ENCODE measurements at regions not wholly inside any gene's neighbourhood (a gene's known extent, or its start where the extent isn't known, plus 50 kb on each side); places are given as distances from the start of the nearest gene placed in this dataset.

- Histone ChIP-seq H3K4me3 (no peak overlapping the region), H3K27ac (no peak overlapping the region), H3K4me1 (replicated peaks in 1 of 2) (peaks cover under 1 to 3% of the 10 kb centered on the region in 2 donors)
- WGBS, 10 experiments = 61 to 100% (median 80%) methylated on average over 1 to 7 of the region's 9 CpGs; no CpG with 5 or more reads in 5 of the 10 experiments
- in situ Hi-C loops (cut with MboI; ENCODE audit: low pct_unique_long_range_greater_than_20kb in 2 of 9, low sequenced_read_pairs in 9 of 9, unreplicated experiment in 9 of 9) = loop anchor here in 4 of 9 experiments (10.0 to 25.0 kb wide), 3 partner anchors 207 to 340 kb away; no protein-coding TSS in a partner anchor
- ATAC-seq (replicated peaks in 6 of 8) = peak in 7 of 8 experiments; percentile 19 to 53 (median 46)
Observed at GRCh38 chr1:224851848-224852261, 77.6 kb upstream of the DNAH14 start.

- no peak overlapping the region for H3K4me3 ChIP-seq
- no peak overlapping the region for H3K27ac ChIP-seq
- in situ Hi-C loops (cut with MboI; ENCODE audit: low pct_unique_long_range_greater_than_20kb in 2 of 9, low sequenced_read_pairs in 9 of 9, unreplicated experiment in 9 of 9) = loop anchor here in 4 of 9 experiments (10.0 to 25.0 kb wide), 3 partner anchors 208 to 341 kb away; no protein-coding TSS in a partner anchor
- 0 to 72% (median 51%) methylated on average over 1 to 13 of the region's 13 CpGs for WGBS, 10 experiments
- H3K4me1 ChIP-seq (replicated peaks in 1 of 2) = peaks cover 0 to 3% of the 10 kb centered on the region in 2 donors
- ATAC-seq (replicated peaks in 6 of 8) = peak in 7 of 8 experiments; percentile 37 to 70 (median 59)
Observed at GRCh38 chr1:224852901-224853568, 76.4 kb upstream of the DNAH14 start.

- 40 to 100% (median 92%) methylated on average over 1 to 2 of the region's 2 CpGs; no CpG with 5 or more reads in 3 of the 10 experiments for WGBS, 10 experiments
- no peak for ATAC-seq (replicated peaks in 6 of 8)
- no peak overlapping the region for H3K27ac ChIP-seq
- in situ Hi-C loops (cut with MboI; ENCODE audit: low pct_unique_long_range_greater_than_20kb in 2 of 9, low sequenced_read_pairs in 9 of 9, unreplicated experiment in 9 of 9) = loop anchor here in 4 of 9 experiments (10.0 to 25.0 kb wide), 3 partner anchors 212 to 345 kb away; no protein-coding TSS in a partner anchor
- H3K4me3 ChIP-seq = no peak overlapping the region
- H3K4me1 ChIP-seq (replicated peaks in 1 of 2) = peaks cover 4 to 9% of the 10 kb centered on the region in 2 donors
Observed at GRCh38 chr1:224856973-224857372, 72.5 kb upstream of the DNAH14 start.

GRCh38 chr1:224859651-224860050 lies 69.8 kb upstream of the DNAH14 start:
- in situ Hi-C loops (cut with MboI; ENCODE audit: low pct_unique_long_range_greater_than_20kb in 2 of 9, low sequenced_read_pairs in 9 of 9, unreplicated experiment in 9 of 9) = loop anchor here in 4 of 9 experiments (10.0 to 25.0 kb wide), 3 partner anchors 215 to 347 kb away; no protein-coding TSS in a partner anchor
- WGBS, 10 experiments = 60 to 100% (median 88%) methylated on average over 1 to 2 of the region's 2 CpGs; no CpG with 5 or more reads in 2 of the 10 experiments
- no peak overlapping the region for H3K4me3 ChIP-seq
- H3K27ac ChIP-seq = no peak overlapping the region
- ATAC-seq (replicated peaks in 6 of 8) = no peak
- H3K4me1 ChIP-seq (replicated peaks in 1 of 2) = peaks cover 4 to 6% of the 10 kb centered on the region in 2 donors

- in situ Hi-C loops (cut with MboI; ENCODE audit: low pct_unique_long_range_greater_than_20kb in 2 of 9, low sequenced_read_pairs in 9 of 9, unreplicated experiment in 9 of 9) = loop anchor here in 2 of 9 experiments (25.0 kb wide), 1 partner anchor 348 kb away; no protein-coding TSS in a partner anchor
- Histone ChIP-seq H3K4me3 (no peak overlapping the region), H3K4me1 (replicated peaks in 1 of 2) (peaks cover 4 to 6% of the 10 kb centered on the region in 2 donors), H3K27ac (no peak overlapping the region)
- 0 to 67% (median 27%) methylated on average over 1 to 6 of the region's 6 CpGs for WGBS, 10 experiments
- peak in 5 of 8 experiments; percentile 34 to 70 (median 60) for ATAC-seq (replicated peaks in 6 of 8)
Observed at GRCh38 chr1:224860488-224861338, 68.8 kb upstream of the DNAH14 start.

GRCh38 chr1:224861339-224861716 lies 68.1 kb upstream of the DNAH14 start:
- ATAC-seq (replicated peaks in 6 of 8) = no peak
- H3K27ac ChIP-seq = no peak overlapping the region
- H3K4me1 ChIP-seq (replicated peaks in 1 of 2) = peaks cover 4 to 6% of the 10 kb centered on the region in 2 donors
- in situ Hi-C loops (cut with MboI; ENCODE audit: low pct_unique_long_range_greater_than_20kb in 2 of 9, low sequenced_read_pairs in 9 of 9, unreplicated experiment in 9 of 9) = loop anchor here in 2 of 9 experiments (25.0 kb wide), 1 partner anchor 349 kb away; no protein-coding TSS in a partner anchor
- no peak overlapping the region for H3K4me3 ChIP-seq
- 0 to 85% (median 73%) methylated on average over 2 to 4 of the region's 4 CpGs; no CpG with 5 or more reads in 1 of the 10 experiments for WGBS, 10 experiments

GRCh38 chr1:224863486-224863885 lies 66.0 kb upstream of the DNAH14 start:
- H3K4me3 ChIP-seq = no peak overlapping the region
- ATAC-seq (replicated peaks in 6 of 8) = peak in 2 of 8 experiments; percentile 70 to 97
- in situ Hi-C loops (cut with MboI; ENCODE audit: low pct_unique_long_range_greater_than_20kb in 2 of 9, low sequenced_read_pairs in 9 of 9, unreplicated experiment in 9 of 9) = loop anchor here in 2 of 9 experiments (25.0 kb wide), 1 partner anchor 351 kb away; no protein-coding TSS in a partner anchor
- WGBS, 10 experiments = 20 to 100% (median 81%) methylated on average over 1 to 2 of the region's 2 CpGs; no CpG with 5 or more reads in 2 of the 10 experiments
- peaks cover 4 to 6% of the 10 kb centered on the region in 2 donors for H3K4me1 ChIP-seq (replicated peaks in 1 of 2)
- H3K27ac ChIP-seq = no peak overlapping the region

- H3K27ac ChIP-seq = no peak overlapping the region
- WGBS, 10 experiments = 40 to 100% (median 92%) methylated on average over 1 to 2 of the region's 2 CpGs; no CpG with 5 or more reads in 2 of the 10 experiments
- no peak overlapping the region for H3K4me3 ChIP-seq
- ATAC-seq (replicated peaks in 6 of 8) = no peak
- peaks cover 4 to 6% of the 10 kb centered on the region in 2 donors for H3K4me1 ChIP-seq (replicated peaks in 1 of 2)
- in situ Hi-C loops (cut with MboI; ENCODE audit: low pct_unique_long_range_greater_than_20kb in 2 of 9, low sequenced_read_pairs in 9 of 9, unreplicated experiment in 9 of 9) = loop anchor here in 2 of 9 experiments (25.0 kb wide), 1 partner anchor 352 kb away; no protein-coding TSS in a partner anchor
Observed at GRCh38 chr1:224864006-224864405, 65.5 kb upstream of the DNAH14 start.

GRCh38 chr1:224865510-224865909 lies 64.0 kb upstream of the DNAH14 start:
- 13 to 92% (median 65%) methylated on average over 1 of the region's 1 CpG; no CpG with 5 or more reads in 2 of the 10 experiments for WGBS, 10 experiments
- ATAC-seq (replicated peaks in 6 of 8) = no peak
- H3K27ac ChIP-seq = no peak overlapping the region
- in situ Hi-C loops (cut with MboI; ENCODE audit: low pct_unique_long_range_greater_than_20kb in 2 of 9, low sequenced_read_pairs in 9 of 9, unreplicated experiment in 9 of 9) = loop anchor here in 2 of 9 experiments (25.0 kb wide), 1 partner anchor 353 kb away; no protein-coding TSS in a partner anchor
- no peak overlapping the region for H3K4me3 ChIP-seq
- peaks cover 4 to 6% of the 10 kb centered on the region in 2 donors for H3K4me1 ChIP-seq (replicated peaks in 1 of 2)

GRCh38 chr1:224866940-224867339 lies 62.5 kb upstream of the DNAH14 start:
- H3K27ac ChIP-seq = no peak overlapping the region
- peaks cover 0 to 4% of the 10 kb centered on the region in 2 donors for H3K4me1 ChIP-seq (replicated peaks in 1 of 2)
- no peak overlapping the region for H3K4me3 ChIP-seq
- in situ Hi-C loops (cut with MboI; ENCODE audit: low pct_unique_long_range_greater_than_20kb in 2 of 9, low sequenced_read_pairs in 9 of 9, unreplicated experiment in 9 of 9) = loop anchor here in 2 of 9 experiments (25.0 kb wide), 1 partner anchor 355 kb away; no protein-coding TSS in a partner anchor
- ATAC-seq (replicated peaks in 6 of 8) = no peak

- Histone ChIP-seq H3K4me1 (replicated peaks in 1 of 2) (peaks cover 6 to 12% of the 10 kb centered on the region in 2 donors), H3K27ac (no peak overlapping the region), H3K4me3 (no peak overlapping the region)
- ATAC-seq (replicated peaks in 6 of 8) = no peak
- in situ Hi-C loops (cut with MboI; ENCODE audit: low pct_unique_long_range_greater_than_20kb in 2 of 9, low sequenced_read_pairs in 9 of 9, unreplicated experiment in 9 of 9) = loop anchor here in 2 of 9 experiments (25.0 kb wide), 1 partner anchor 355 kb away; no protein-coding TSS in a partner anchor
Observed at GRCh38 chr1:224867715-224868114, 61.8 kb upstream of the DNAH14 start.

GRCh38 chr1:224872832-224873433 lies 56.5 kb upstream of the DNAH14 start:
- Histone ChIP-seq H3K4me1 (replicated peaks in 1 of 2) (peaks cover 32 to 38% of the 10 kb centered on the region in 2 donors), H3K27ac (no peak overlapping the region), H3K4me3 (no peak overlapping the region)
- peak in 5 of 8 experiments; percentile 29 to 79 (median 67) for ATAC-seq (replicated peaks in 6 of 8)
- in situ Hi-C loops (cut with MboI; ENCODE audit: low pct_unique_long_range_greater_than_20kb in 2 of 9, low sequenced_read_pairs in 9 of 9, unreplicated experiment in 9 of 9) = loop anchor here in 2 of 9 experiments (25.0 kb wide), 1 partner anchor 361 kb away; no protein-coding TSS in a partner anchor
- 17 to 68% (median 50%) methylated on average over 1 to 4 of the region's 4 CpGs for WGBS, 10 experiments

All from motor neuron (in vitro differentiated cells).